ENCODE measurements at regions not wholly inside any gene's neighbourhood (a gene's known extent, or its start where the extent isn't known, plus 50 kb on each side); places are given as distances from the start of the nearest gene placed in this dataset.

GRCh38 chr17:71371809-71372208 is 749.0 kb upstream of the SOX9 start:
- no peak for TF ChIP-seq CTCF (IDR thresholded peaks at IDR 0.05)
- no peak for TF ChIP-seq POLR2A (IDR thresholded peaks at IDR 0.05)

Data from Peyer's patch (tissue), 4 donors.